GM12892 (cell line): ENCODE measurements at regions not wholly inside any gene's neighbourhood (a gene's known extent, or its start where the extent isn't known, plus 50 kb on each side); places are given as distances from the start of the nearest gene placed in this dataset.
"Not testable (repeated sequence)": the region's sequence is repeated elsewhere in the genome, so short reads cannot be mapped to it uniquely, and the experiment has no call there.

Source experiments
- POLR2A ChIP-seq: IDR thresholded peaks from 2 replicates; pipeline ENCODE4 v1.6.1; 2011; ENCODE audit warnings: low read depth, low read length, control low read depth
- POLR2AphosphoS5 ChIP-seq: IDR thresholded peaks from 2 replicates; pipeline ENCODE4 v1.6.1; 2011; ENCODE audit warnings: low read depth, low read length, control low read depth

DNA sequence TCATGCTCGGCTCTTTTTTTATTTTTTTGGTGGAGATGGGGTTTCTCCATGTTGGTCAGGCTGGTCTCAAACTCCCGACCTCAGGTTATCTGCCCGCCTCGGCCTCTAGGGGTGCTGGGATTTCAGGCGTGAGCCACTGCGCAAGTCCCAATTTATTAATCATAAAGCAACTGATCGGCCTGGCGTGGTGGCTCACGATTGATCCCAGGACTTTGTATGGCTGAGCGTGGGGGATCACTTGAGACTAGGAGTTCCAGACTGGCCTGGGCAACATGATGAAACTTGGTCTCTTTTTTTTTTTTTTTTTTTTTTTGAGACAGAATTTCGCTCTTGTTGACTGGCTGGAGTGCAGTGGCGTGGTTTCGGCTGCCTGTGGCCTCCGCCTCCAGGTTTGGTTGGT lies 139.8 kb downstream of the GOLGA6L22 start:
- not testable (repeated sequence) for TF ChIP-seq POLR2A, POLR2AphosphoS5
